CD14-positive monocyte (primary cell): ENCODE measurements at regions not wholly inside any gene's neighbourhood (a gene's known extent, or its start where the extent isn't known, plus 50 kb on each side); places are given as distances from the start of the nearest gene placed in this dataset.

Experiments used
- DNase-seq, 3 donors: peaks; one replicate each; pipeline ENCODE4 v3.0.0-alpha.2; 2011 to 2022
- H2AFZ ChIP-seq: 2 replicates; pipeline ENCODE4 v1.6.0; 2012; ENCODE audit warnings: mild to moderate bottlenecking, low read depth, low read length, inconsistent platforms; ENCODE audit not compliant: insufficient read depth, poor library complexity, severe bottlenecking
- H3K27ac ChIP-seq, 2 donors: 1 replicate in 1 of 2; 2 replicates in 1 of 2; pipeline ENCODE4 v1.5.1; 2012 to 2013; ENCODE audit warnings: low read length in 2 of 2, control low read depth in 1 of 2, inconsistent platforms in 1 of 2, low read depth in 1 of 2, mild to moderate bottlenecking in 1 of 2
- H3K27me3 ChIP-seq, 2 donors: one replicate each; pipeline versions ENCODE4 v1.6.0 to v1.6.1; 2011 to 2013; ENCODE audit warnings: low read length in 2 of 2; ENCODE audit not compliant: control insufficient read depth in 2 of 2, insufficient read depth in 2 of 2
- H3K36me3 ChIP-seq, 2 donors: replicated peaks in 1 of 2; 1 replicate in 1 of 2; 2 replicates in 1 of 2; pipeline versions ENCODE4 v1.5.1 to v1.6.1; 2012 to 2013; ENCODE audit warnings: low read length in 2 of 2, control low read depth in 1 of 2, inconsistent platforms in 1 of 2, mild to moderate bottlenecking in 1 of 2; ENCODE audit not compliant: insufficient read depth in 2 of 2, control insufficient read depth in 1 of 2
- H3K4me1 ChIP-seq, 2 donors: 1 replicate in 1 of 2; 2 replicates in 1 of 2; pipeline versions ENCODE4 v1.5.1 to v1.6.1; 2012 to 2013; ENCODE audit warnings: low read length in 2 of 2, control low read depth in 1 of 2, inconsistent platforms in 1 of 2, mild to moderate bottlenecking in 1 of 2, moderate library complexity in 1 of 2; ENCODE audit not compliant: insufficient read depth in 2 of 2, control insufficient read depth in 1 of 2
- H3K4me2 ChIP-seq: replicated peaks from 2 replicates; pipeline ENCODE3; 2012; ENCODE audit warnings: low read length, moderate library complexity, mild to moderate bottlenecking; ENCODE audit not compliant: poor library complexity, severe bottlenecking; ENCODE audit errors: extremely low read depth
- H3K4me3 ChIP-seq, 3 experiments: fragments of 200-600 bp in 1 of 3; sonication (generic) in 1 of 3; replicated peaks in 1 of 3; 1 replicate in 2 of 3; 2 replicates in 1 of 3; pipeline ENCODE4 v1.5.1; 2011 to 2013; ENCODE audit warnings: low read length in 3 of 3, mild to moderate bottlenecking in 3 of 3, control low read depth in 2 of 3, low read depth in 2 of 3, inconsistent platforms in 1 of 3, moderate library complexity in 1 of 3
- H3K79me2 ChIP-seq: 2 replicates; pipeline ENCODE4 v1.6.0; 2012; ENCODE audit warnings: mild to moderate bottlenecking, control low read depth, inconsistent platforms, low read length, moderate library complexity; ENCODE audit not compliant: insufficient read depth
- H3K9ac ChIP-seq: 2 replicates; pipeline ENCODE4 v1.6.0; 2017; ENCODE audit warnings: low read length, mild to moderate bottlenecking; ENCODE audit not compliant: insufficient read depth, poor library complexity, severe bottlenecking
- H3K9me3 ChIP-seq, 2 donors: replicated peaks in 1 of 2; 1 replicate in 1 of 2; 2 replicates in 1 of 2; pipeline versions ENCODE4 v1.5.1 to v1.6.1; 2012 to 2013; ENCODE audit warnings: low read length in 2 of 2, control low read depth in 1 of 2; ENCODE audit not compliant: control insufficient read depth in 1 of 2, insufficient read depth in 1 of 2
- H4K20me1 ChIP-seq: 2 replicates; pipeline ENCODE4 v1.6.0; 2012; ENCODE audit warnings: mild to moderate bottlenecking, low read length, control low read depth, moderate library complexity; ENCODE audit not compliant: insufficient read depth
- H3K27ac Mint-ChIP-seq, 7 donors: one replicate each; pipeline ENCODE4 v1.8.0; 2020; ENCODE audit warnings: mild to moderate bottlenecking in 7 of 7, mixed read lengths in 7 of 7, moderate library complexity in 6 of 7, inconsistent platforms in 2 of 7
- H3K27me3 Mint-ChIP-seq, 3 donors: one replicate each; pipeline ENCODE4 v1.8.0; 2021 to 2022; ENCODE audit warnings: low read depth in 3 of 3, mild to moderate bottlenecking in 3 of 3, mixed read lengths in 3 of 3, moderate library complexity in 3 of 3, inconsistent platforms in 1 of 3
- H3K36me3 Mint-ChIP-seq, 2 donors: one replicate each; pipeline ENCODE4 v1.8.0; 2020; ENCODE audit warnings: mixed read lengths in 2 of 2, inconsistent platforms in 1 of 2, mild to moderate bottlenecking in 1 of 2
- H3K4me1 Mint-ChIP-seq: one replicate; pipeline ENCODE4 v1.8.0; 2020; ENCODE audit warnings: mild to moderate bottlenecking, mixed read lengths
- H3K4me3 Mint-ChIP-seq, 2 donors: one replicate each; pipeline ENCODE4 v1.8.0; 2020; ENCODE audit warnings: mild to moderate bottlenecking in 2 of 2, mixed read lengths in 2 of 2, moderate library complexity in 1 of 2
- H3K9me3 Mint-ChIP-seq, 7 donors: one replicate each; pipeline ENCODE4 v1.8.0; 2020 to 2022; ENCODE audit warnings: mixed read lengths in 7 of 7, mild to moderate bottlenecking in 6 of 7, moderate library complexity in 6 of 7, inconsistent platforms in 2 of 7
- WGBS: methylation state at CpG from one replicate; pipeline ENCODE4 v1.1.5; 2013; ENCODE audit warnings: missing lambda C conversion rate; ENCODE audit not compliant: insufficient coverage; 5-methylcytosine and 5-hydroxymethylcytosine counted together
- intact Hi-C, 2 donors: fragments of 100-400 bp; cut with micrococcal nuclease; formaldehyde crosslinking; loops; one replicate each; pipeline versions ENCODE4 v1.15.0 to v1.15.1; 2023
- TF ChIP-seq, protein P1 (sequence below): fragments of 200-600 bp; IDR thresholded peaks from one replicate; pipeline ENCODE4 v1.8.0; 2022; ENCODE audit warnings: antibody characterized with exemption, mild to moderate bottlenecking

DNA sequence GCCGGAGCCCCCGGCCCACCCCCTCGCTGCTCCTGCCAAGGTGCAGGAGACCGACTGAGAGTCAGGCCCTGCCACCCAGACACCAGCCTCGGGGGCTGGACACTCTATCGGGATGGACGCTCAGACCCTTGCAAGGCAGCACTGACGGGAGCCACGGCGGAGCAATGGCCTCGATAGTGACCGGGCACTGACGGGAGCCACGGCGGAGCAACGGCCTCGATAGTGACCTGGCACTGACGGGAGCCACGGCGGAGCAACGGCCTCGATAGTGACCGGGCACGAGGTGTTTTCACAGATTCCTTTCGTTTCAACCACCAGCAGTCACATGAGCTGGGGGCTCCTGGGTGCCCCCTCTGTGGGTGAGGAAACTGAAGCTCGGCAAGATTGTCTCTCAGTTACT, 123.6 kb upstream of the PPP1R26 start:
- Histone ChIP-seq H3K4me3 (no peak overlapping the region), H3K4me2 (no peak overlapping the region), H3K4me1 (no peaks in the 10 kb centered on the region), H3K27ac (no peak overlapping the region), H4K20me1 (no peaks in the 10 kb centered on the region), H3K79me2 (no peaks in the 10 kb centered on the region), H3K27me3 (no peaks in the 10 kb centered on the region), H3K9me3 (no peaks in the 10 kb centered on the region), H3K36me3 (no peaks in the 10 kb centered on the region), H2AFZ (no peak overlapping the region), H3K9ac (no peak overlapping the region)
- no peaks in the 10 kb centered on the region for H3K36me3 Mint-ChIP-seq
- intact Hi-C loops = no loop called here
- H3K27me3 Mint-ChIP-seq = peaks cover 0 to 6% (median 3%) of the 10 kb centered on the region in 3 donors
- peaks cover 0 to 3% (median 0%) of the 10 kb centered on the region in 7 donors for H3K9me3 Mint-ChIP-seq
- TF ChIP-seq, protein P1, sequence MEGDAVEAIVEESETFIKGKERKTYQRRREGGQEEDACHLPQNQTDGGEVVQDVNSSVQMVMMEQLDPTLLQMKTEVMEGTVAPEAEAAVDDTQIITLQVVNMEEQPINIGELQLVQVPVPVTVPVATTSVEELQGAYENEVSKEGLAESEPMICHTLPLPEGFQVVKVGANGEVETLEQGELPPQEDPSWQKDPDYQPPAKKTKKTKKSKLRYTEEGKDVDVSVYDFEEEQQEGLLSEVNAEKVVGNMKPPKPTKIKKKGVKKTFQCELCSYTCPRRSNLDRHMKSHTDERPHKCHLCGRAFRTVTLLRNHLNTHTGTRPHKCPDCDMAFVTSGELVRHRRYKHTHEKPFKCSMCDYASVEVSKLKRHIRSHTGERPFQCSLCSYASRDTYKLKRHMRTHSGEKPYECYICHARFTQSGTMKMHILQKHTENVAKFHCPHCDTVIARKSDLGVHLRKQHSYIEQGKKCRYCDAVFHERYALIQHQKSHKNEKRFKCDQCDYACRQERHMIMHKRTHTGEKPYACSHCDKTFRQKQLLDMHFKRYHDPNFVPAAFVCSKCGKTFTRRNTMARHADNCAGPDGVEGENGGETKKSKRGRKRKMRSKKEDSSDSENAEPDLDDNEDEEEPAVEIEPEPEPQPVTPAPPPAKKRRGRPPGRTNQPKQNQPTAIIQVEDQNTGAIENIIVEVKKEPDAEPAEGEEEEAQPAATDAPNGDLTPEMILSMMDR = no peak
- 92% methylated on average over 25 of the region's 26 CpGs for WGBS
- no peak for DNase-seq
- no peak overlapping the region for H3K4me3 Mint-ChIP-seq
- H3K4me1 Mint-ChIP-seq = no peaks in the 10 kb centered on the region
- no peak overlapping the region for H3K27ac Mint-ChIP-seq

DNA sequence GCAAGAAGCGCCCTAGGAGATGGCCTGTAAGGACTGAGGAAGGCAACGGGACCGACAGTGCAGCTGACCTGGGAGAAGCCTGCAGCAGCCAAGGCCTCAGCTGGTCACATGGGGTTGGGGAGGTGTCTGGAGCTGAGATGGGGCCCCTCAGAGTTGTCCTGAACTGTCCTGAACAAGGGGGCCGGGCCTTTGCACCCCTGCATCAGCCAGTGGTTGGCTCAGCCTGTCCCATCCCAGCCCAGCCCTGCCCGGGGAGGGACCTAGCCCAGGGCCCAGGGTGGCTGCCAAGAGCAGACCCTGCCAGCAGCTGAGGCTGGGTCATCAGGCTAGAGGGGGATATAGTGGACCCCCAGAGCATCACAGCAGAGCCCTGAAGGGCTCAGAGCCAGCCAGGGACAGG, 122.8 kb upstream of the PPP1R26 start:
- no peak for DNase-seq
- no peak overlapping the region for H3K27ac ChIP-seq
- no peaks in the 10 kb centered on the region for H3K4me1 ChIP-seq
- Mint-ChIP-seq H3K27ac (no peak overlapping the region), H3K9me3 (peaks cover 0 to 2% (median 0%) of the 10 kb centered on the region in 7 donors), H3K36me3 (no peaks in the 10 kb centered on the region), H3K4me3 (no peak overlapping the region), H3K4me1 (no peaks in the 10 kb centered on the region), H3K27me3 (peaks cover 0 to 8% (median 2%) of the 10 kb centered on the region in 3 donors)
- intact Hi-C loops = no loop called here
- 91% methylated on average over 5 of the region's 5 CpGs for WGBS
- H3K79me2 ChIP-seq = no peaks in the 10 kb centered on the region
- no peaks in the 10 kb centered on the region for H3K36me3 ChIP-seq
- no peak overlapping the region for H3K4me3 ChIP-seq
- no peaks in the 10 kb centered on the region for H4K20me1 ChIP-seq
- no peaks in the 10 kb centered on the region for H3K27me3 ChIP-seq
- H2AFZ ChIP-seq = no peak overlapping the region
- H3K9ac ChIP-seq = no peak overlapping the region
- TF ChIP-seq, protein P1 = no peak
- H3K9me3 ChIP-seq = no peaks in the 10 kb centered on the region
- H3K4me2 ChIP-seq = no peak overlapping the region
